ENCODE measurements at regions not wholly inside any gene's neighbourhood (a gene's known extent, or its start where the extent isn't known, plus 50 kb on each side); places are given as distances from the start of the nearest gene placed in this dataset.
"Not testable (repeated sequence)": the region's sequence is repeated elsewhere in the genome, so short reads cannot be mapped to it uniquely, and the experiment has no call there.

- TF ChIP-seq, protein P1, sequence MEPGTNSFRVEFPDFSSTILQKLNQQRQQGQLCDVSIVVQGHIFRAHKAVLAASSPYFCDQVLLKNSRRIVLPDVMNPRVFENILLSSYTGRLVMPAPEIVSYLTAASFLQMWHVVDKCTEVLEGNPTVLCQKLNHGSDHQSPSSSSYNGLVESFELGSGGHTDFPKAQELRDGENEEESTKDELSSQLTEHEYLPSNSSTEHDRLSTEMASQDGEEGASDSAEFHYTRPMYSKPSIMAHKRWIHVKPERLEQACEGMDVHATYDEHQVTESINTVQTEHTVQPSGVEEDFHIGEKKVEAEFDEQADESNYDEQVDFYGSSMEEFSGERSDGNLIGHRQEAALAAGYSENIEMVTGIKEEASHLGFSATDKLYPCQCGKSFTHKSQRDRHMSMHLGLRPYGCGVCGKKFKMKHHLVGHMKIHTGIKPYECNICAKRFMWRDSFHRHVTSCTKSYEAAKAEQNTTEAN (CRISPR knock-in tag; IDR thresholded peaks at IDR 0.05): no peak
- no peak for TF ChIP-seq GABPB1 (CRISPR knock-in tag; IDR thresholded peaks at IDR 0.05)
- no peak for TF ChIP-seq MXD4 (CRISPR knock-in tag; IDR thresholded peaks at IDR 0.05; ENCODE audit: borderline replicate concordance)
- TF ChIP-seq, protein P2, sequence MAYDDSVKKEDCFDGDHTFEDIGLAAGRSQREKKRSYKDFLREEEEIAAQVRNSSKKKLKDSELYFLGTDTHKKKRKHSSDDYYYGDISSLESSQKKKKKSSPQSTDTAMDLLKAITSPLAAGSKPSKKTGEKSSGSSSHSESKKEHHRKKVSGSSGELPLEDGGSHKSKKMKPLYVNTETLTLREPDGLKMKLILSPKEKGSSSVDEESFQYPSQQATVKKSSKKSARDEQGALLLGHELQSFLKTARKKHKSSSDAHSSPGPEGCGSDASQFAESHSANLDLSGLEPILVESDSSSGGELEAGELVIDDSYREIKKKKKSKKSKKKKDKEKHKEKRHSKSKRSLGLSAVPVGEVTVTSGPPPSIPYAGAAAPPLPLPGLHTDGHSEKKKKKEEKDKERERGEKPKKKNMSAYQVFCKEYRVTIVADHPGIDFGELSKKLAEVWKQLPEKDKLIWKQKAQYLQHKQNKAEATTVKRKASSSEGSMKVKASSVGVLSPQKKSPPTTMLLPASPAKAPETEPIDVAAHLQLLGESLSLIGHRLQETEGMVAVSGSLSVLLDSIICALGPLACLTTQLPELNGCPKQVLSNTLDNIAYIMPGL (CRISPR knock-in tag; IDR thresholded peaks at IDR 0.05): no peak
Observed at GRCh38 chr4:133278591-133278990, 129.5 kb downstream of the PCDH10 start (continued).

DNA sequence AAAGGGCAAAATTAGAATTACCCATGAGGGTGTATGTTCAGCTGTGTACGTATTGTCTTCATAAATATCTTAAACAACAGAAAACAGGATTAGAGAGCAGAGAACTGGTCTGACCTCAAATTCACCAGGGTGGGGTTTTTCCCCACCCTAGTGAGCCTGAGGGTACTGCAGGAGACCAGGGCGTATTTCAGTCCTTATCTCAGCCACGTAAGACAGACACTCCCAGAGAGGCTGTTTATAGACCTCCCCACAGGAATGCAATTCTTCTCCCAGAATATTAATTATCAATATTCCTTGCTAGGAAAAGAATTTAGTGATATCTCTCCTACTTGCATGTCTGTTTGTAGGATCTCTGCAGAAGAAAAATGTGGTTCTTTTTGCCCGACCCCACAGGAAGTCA is 128.8 kb downstream of the PCDH10 start:
- POLR2A ChIA-PET; ATAC-seq; CTCF ChIA-PET; H3K4me3 Mint-ChIP-seq; H3K27ac Mint-ChIP-seq; H3K27me3 Mint-ChIP-seq (ENCODE audit: low read depth); H3K4me1 Mint-ChIP-seq; DNase-seq (ENCODE audit: low spot score): not testable (repeated sequence)
- H3K9me3 Mint-ChIP-seq: peaks cover 11% of the 10 kb centered on the region
- H3K36me3 Mint-ChIP-seq: peaks cover 15% of the 10 kb centered on the region

DNA sequence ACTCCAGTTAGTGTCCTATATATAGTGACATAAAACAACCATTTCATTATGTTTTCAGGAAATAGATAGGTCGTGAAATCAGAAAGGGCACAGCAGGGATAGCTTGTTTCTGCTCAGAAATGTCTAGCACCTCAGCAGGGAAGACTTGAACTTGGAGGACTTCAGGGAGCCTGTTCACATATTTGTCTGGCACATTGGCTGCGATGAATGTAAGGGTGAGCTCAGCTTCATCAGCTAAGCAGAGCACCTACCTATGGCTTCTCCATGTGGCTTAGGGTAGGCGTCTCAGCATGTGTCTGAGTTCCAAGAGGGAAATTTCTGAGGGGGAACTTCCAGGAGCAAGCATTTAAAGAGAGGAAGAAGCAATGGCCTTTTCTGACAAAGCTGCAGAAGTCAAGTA is 126.2 kb downstream of the PCDH10 start:
- CTCF ChIA-PET: no interaction called here

DNA sequence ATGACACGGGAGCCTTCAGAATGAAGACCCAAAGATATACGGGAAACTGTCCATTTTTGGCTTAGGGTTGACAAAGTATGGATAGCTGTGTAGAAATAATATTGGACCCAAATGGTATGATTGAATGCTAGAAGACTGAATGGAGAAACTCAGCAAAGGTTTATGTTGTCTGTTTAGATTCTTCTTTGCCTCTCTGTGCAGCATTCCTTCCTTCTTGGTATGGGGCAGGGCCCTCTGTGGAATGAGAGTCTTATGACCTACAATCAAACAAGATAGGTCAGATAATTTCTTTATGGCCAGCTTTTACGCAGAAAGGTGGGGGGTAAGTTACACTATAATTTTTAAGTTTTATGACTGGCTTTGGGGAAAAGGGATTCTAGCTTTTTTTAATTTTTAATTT is 124.3 kb downstream of the PCDH10 start:
- Mint-ChIP-seq H3K27ac (no peak overlapping the region), H3K27me3 (ENCODE audit: low read depth) (no peaks in the 10 kb centered on the region), H3K36me3 (peaks cover 15% of the 10 kb centered on the region), H3K4me3 (no peak overlapping the region), H3K4me1 (peaks cover 29% of the 10 kb centered on the region), H3K9me3 (peaks cover 11% of the 10 kb centered on the region)
- ChIA-PET POLR2A (no interaction called here), CTCF (no interaction called here)
- ATAC-seq (no peak), DNase-seq (ENCODE audit: low spot score) (no peak)
- TF ChIP-seq SMAD4 (CRISPR knock-in tag; IDR thresholded peaks at IDR 0.05) (no peak), SMAD3 (CRISPR knock-in tag; IDR thresholded peaks at IDR 0.05; ENCODE audit: borderline replicate concordance) (no peak), CBFB (CRISPR knock-in tag; IDR thresholded peaks at IDR 0.05; ENCODE audit: low read depth) (no peak), MYBL2 (CRISPR knock-in tag; IDR thresholded peaks at IDR 0.05) (no peak), RORB (CRISPR knock-in tag; IDR thresholded peaks at IDR 0.05) (no peak), TEAD1 (CRISPR knock-in tag; IDR thresholded peaks at IDR 0.05) (no peak), CREB1 (CRISPR knock-in tag; IDR thresholded peaks at IDR 0.05) (no peak), NFYB (CRISPR knock-in tag; conservative IDR thresholded peaks at IDR 0.05; ENCODE audit: low read depth) (no peak), USF2 (CRISPR knock-in tag; IDR thresholded peaks at IDR 0.05) (no peak)
- TF ChIP-seq, protein P3, sequence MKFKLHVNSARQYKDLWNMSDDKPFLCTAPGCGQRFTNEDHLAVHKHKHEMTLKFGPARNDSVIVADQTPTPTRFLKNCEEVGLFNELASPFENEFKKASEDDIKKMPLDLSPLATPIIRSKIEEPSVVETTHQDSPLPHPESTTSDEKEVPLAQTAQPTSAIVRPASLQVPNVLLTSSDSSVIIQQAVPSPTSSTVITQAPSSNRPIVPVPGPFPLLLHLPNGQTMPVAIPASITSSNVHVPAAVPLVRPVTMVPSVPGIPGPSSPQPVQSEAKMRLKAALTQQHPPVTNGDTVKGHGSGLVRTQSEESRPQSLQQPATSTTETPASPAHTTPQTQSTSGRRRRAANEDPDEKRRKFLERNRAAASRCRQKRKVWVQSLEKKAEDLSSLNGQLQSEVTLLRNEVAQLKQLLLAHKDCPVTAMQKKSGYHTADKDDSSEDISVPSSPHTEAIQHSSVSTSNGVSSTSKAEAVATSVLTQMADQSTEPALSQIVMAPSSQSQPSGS (CRISPR knock-in tag; IDR thresholded peaks at IDR 0.05; ENCODE audit: borderline replicate concordance, low read depth): no peak

More for the DNA sequence above, 126.2 kb downstream of the PCDH10 start:
- POLR2A ChIA-PET: no interaction called here
- no peak for ATAC-seq
- H3K36me3 Mint-ChIP-seq: peaks cover 15% of the 10 kb centered on the region
- H3K27me3 Mint-ChIP-seq (ENCODE audit: low read depth): no peaks in the 10 kb centered on the region
- H3K9me3 Mint-ChIP-seq: peaks cover 11% of the 10 kb centered on the region
- TF ChIP-seq JAZF1 (CRISPR knock-in tag; IDR thresholded peaks at IDR 0.05) (no peak), ZNF317 (CRISPR knock-in tag; IDR thresholded peaks at IDR 0.05; ENCODE audit: borderline replicate concordance, low read depth) (no peak), TCF7 (CRISPR knock-in tag; IDR thresholded peaks at IDR 0.05; ENCODE audit: low read depth) (no peak), ZNF671 (CRISPR knock-in tag; IDR thresholded peaks at IDR 0.05) (no peak), ZNF121 (CRISPR knock-in tag; IDR thresholded peaks at IDR 0.05) (no peak), GABPB1 (CRISPR knock-in tag; IDR thresholded peaks at IDR 0.05) (no peak), ZNF416 (CRISPR knock-in tag; IDR thresholded peaks at IDR 0.05) (no peak), HMGA2 (CRISPR knock-in tag; IDR thresholded peaks at IDR 0.05) (no peak), CREB1 (CRISPR knock-in tag; IDR thresholded peaks at IDR 0.05) (no peak), TEAD1 (CRISPR knock-in tag; IDR thresholded peaks at IDR 0.05) (no peak)
- TF ChIP-seq, protein P4, sequence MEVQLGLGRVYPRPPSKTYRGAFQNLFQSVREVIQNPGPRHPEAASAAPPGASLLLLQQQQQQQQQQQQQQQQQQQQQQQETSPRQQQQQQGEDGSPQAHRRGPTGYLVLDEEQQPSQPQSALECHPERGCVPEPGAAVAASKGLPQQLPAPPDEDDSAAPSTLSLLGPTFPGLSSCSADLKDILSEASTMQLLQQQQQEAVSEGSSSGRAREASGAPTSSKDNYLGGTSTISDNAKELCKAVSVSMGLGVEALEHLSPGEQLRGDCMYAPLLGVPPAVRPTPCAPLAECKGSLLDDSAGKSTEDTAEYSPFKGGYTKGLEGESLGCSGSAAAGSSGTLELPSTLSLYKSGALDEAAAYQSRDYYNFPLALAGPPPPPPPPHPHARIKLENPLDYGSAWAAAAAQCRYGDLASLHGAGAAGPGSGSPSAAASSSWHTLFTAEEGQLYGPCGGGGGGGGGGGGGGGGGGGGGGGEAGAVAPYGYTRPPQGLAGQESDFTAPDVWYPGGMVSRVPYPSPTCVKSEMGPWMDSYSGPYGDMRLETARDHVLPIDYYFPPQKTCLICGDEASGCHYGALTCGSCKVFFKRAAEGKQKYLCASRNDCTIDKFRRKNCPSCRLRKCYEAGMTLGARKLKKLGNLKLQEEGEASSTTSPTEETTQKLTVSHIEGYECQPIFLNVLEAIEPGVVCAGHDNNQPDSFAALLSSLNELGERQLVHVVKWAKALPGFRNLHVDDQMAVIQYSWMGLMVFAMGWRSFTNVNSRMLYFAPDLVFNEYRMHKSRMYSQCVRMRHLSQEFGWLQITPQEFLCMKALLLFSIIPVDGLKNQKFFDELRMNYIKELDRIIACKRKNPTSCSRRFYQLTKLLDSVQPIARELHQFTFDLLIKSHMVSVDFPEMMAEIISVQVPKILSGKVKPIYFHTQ (CRISPR knock-in tag; IDR thresholded peaks at IDR 0.05): no peak
- TF ChIP-seq, protein P5, sequence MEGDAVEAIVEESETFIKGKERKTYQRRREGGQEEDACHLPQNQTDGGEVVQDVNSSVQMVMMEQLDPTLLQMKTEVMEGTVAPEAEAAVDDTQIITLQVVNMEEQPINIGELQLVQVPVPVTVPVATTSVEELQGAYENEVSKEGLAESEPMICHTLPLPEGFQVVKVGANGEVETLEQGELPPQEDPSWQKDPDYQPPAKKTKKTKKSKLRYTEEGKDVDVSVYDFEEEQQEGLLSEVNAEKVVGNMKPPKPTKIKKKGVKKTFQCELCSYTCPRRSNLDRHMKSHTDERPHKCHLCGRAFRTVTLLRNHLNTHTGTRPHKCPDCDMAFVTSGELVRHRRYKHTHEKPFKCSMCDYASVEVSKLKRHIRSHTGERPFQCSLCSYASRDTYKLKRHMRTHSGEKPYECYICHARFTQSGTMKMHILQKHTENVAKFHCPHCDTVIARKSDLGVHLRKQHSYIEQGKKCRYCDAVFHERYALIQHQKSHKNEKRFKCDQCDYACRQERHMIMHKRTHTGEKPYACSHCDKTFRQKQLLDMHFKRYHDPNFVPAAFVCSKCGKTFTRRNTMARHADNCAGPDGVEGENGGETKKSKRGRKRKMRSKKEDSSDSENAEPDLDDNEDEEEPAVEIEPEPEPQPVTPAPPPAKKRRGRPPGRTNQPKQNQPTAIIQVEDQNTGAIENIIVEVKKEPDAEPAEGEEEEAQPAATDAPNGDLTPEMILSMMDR (IDR thresholded peaks at IDR 0.05): no peak
- H3K27ac Mint-ChIP-seq: no peak overlapping the region
- H3K4me3 Mint-ChIP-seq: no peak overlapping the region
- no peak for DNase-seq (ENCODE audit: low spot score)
- peaks cover 16% of the 10 kb centered on the region for H3K4me1 Mint-ChIP-seq

Data from WTC11 (cell line).